HCT116 (cell line): ENCODE measurements at regions not wholly inside any gene's neighbourhood (a gene's known extent, or its start where the extent isn't known, plus 50 kb on each side); places are given as distances from the start of the nearest gene placed in this dataset.
"Not testable (repeated sequence)": the region's sequence is repeated elsewhere in the genome, so short reads cannot be mapped to it uniquely, and the experiment has no call there.

ENCODE experiments used
- ATAC-seq: fragments of 200-7000 bp; cut with Tn5 transposase; 2 replicates; pipeline ENCODE4 v1.9.1; 2020; ENCODE audit warnings: mild to moderate bottlenecking, moderate library complexity
- BruUV-seq: library from RNA; stranded (reverse); fragments of 400-500 nt; replicated peaks from 2 replicates; lab custom pipeline; 2021; lab: Mats Ljungman, UMichigan
- CTCF ChIA-PET: fragments of 300-600 bp; sonication (Branson Sonifier 250); formaldehyde crosslinking; loops from one replicate; lab custom pipeline; 2021; ENCODE audit warnings: antibody characterized with exemption; lab: Charles Lee
- POLR2A ChIA-PET: fragments of 300-600, 350-600 bp; sonication (Branson Sonifier 250); formaldehyde crosslinking; loops from one replicate; lab custom pipeline; 2021; ENCODE audit warnings: antibody characterized with exemption; lab: Charles Lee
- RAD21 ChIA-PET, 2 experiments: fragments of 300-600 bp; sonication (Branson Sonifier 250); formaldehyde crosslinking; loops; one replicate each; lab custom pipeline; 2023; ENCODE audit warnings: low total read pairs in 2 of 2; ENCODE audit not compliant: uncharacterized antibody in 2 of 2, unreplicated experiment in 2 of 2, low non-redundant PET in 1 of 2; lab: Charles Lee
- DNase-seq: peaks from one replicate; pipeline ENCODE4 v3.0.0-alpha.2; 2010; ENCODE audit warnings: low read depth, low spot score
- H2AFZ ChIP-seq: fragments of 200-600 bp; shearing (Covaris generic), sonication (generic); 2 replicates; pipeline ENCODE4 v1.6.1; 2017; ENCODE audit warnings: low read depth, mixed run types, mixed read lengths, antibody characterized with exemption, low read length; ENCODE audit not compliant: poor library complexity, severe bottlenecking
- H3K27ac ChIP-seq: 2 replicates; pipeline ENCODE4 v1.5.1; 2012; ENCODE audit warnings: low read depth, low read length
- H3K27me3 ChIP-seq: fragments of 200-600 bp; sonication (generic); 2 replicates; pipeline ENCODE4 v1.6.1; 2016; ENCODE audit warnings: mixed run types, low read length, mixed read lengths; ENCODE audit not compliant: insufficient read depth
- H3K36me3 ChIP-seq, 2 experiments: fragments of 200-500 bp in 1 of 2; fragments of 200-600 bp in 1 of 2; sonication (Bioruptor generic) in 1 of 2; sonication (generic) in 1 of 2; 2 replicates each; pipeline versions ENCODE4 v1.5.1 to v1.6.1; 2014 to 2016; ENCODE audit warnings: low read length in 2 of 2, inconsistent platforms in 1 of 2, mixed read lengths in 1 of 2, mixed run types in 1 of 2; ENCODE audit not compliant: insufficient read depth in 2 of 2, control insufficient read depth in 1 of 2
- H3K4me1 ChIP-seq, 2 experiments: fragments of 200-600 bp in 1 of 2; sonication (generic) in 1 of 2; 2 replicates each; pipeline versions ENCODE4 v1.5.1 to v1.6.1; 2012 to 2017; ENCODE audit warnings: low read length in 2 of 2, inconsistent platforms in 1 of 2, mild to moderate bottlenecking in 1 of 2, mixed read lengths in 1 of 2, mixed run types in 1 of 2, moderate library complexity in 1 of 2; ENCODE audit not compliant: insufficient read depth in 2 of 2, control insufficient read depth in 1 of 2
- H3K4me2 ChIP-seq: fragments of 200-600 bp; sonication (generic); 2 replicates; pipeline ENCODE4 v1.6.1; 2017; ENCODE audit warnings: mixed run types, low read length, mixed read lengths
- H3K4me3 ChIP-seq, 2 experiments: fragments of 200-600 bp in 1 of 2; sonication (generic) in 1 of 2; replicated peaks in 1 of 2; 2 replicates each; pipeline ENCODE4 v1.5.1; 2011 to 2016; ENCODE audit warnings: low read length in 2 of 2, control low read depth in 1 of 2, low read depth in 1 of 2, mild to moderate bottlenecking in 1 of 2, mixed read lengths in 1 of 2, mixed run types in 1 of 2
- H3K79me2 ChIP-seq: fragments of 200-600 bp; sonication (generic); 2 replicates; pipeline ENCODE4 v1.6.1; 2017; ENCODE audit warnings: mild to moderate bottlenecking, mixed run types, low read length, moderate library complexity, mixed read lengths; ENCODE audit not compliant: insufficient read depth
- H3K9ac ChIP-seq: fragments of 200-600 bp; sonication (generic); 2 replicates; pipeline ENCODE4 v1.6.1; 2016; ENCODE audit warnings: low read length, mixed read lengths
- H3K9me2 ChIP-seq: fragments of 200-600 bp; sonication (generic), shearing (Covaris generic); 2 replicates; pipeline ENCODE4 v1.6.1; 2017; ENCODE audit warnings: mixed run types, mild to moderate bottlenecking, moderate library complexity; ENCODE audit not compliant: insufficient read depth
- H3K9me3 ChIP-seq, 2 experiments: fragments of 200-500 bp in 1 of 2; fragments of 200-600 bp in 1 of 2; sonication (Bioruptor generic) in 1 of 2; sonication (generic) in 1 of 2; 2 replicates each; pipeline ENCODE4 v1.6.1; 2014 to 2017; ENCODE audit warnings: low read length in 2 of 2, mixed read lengths in 2 of 2, inconsistent platforms in 1 of 2, low read depth in 1 of 2, mild to moderate bottlenecking in 1 of 2, mixed run types in 1 of 2, moderate library complexity in 1 of 2; ENCODE audit not compliant: control insufficient read depth in 1 of 2, insufficient read depth in 1 of 2
- H4K20me1 ChIP-seq: fragments of 200-600 bp; sonication (generic), shearing (Covaris generic); 2 replicates; pipeline ENCODE4 v1.6.1; 2017; ENCODE audit warnings: mixed run types, mild to moderate bottlenecking, moderate library complexity; ENCODE audit not compliant: insufficient read depth
- EGR1 ChIP-seq: IDR thresholded peaks from 2 replicates; pipeline ENCODE4 v1.6.1; 2012; ENCODE audit warnings: low read depth
- POLR2A ChIP-seq: IDR thresholded peaks from 2 replicates; pipeline ENCODE4 v1.7.0; 2011; ENCODE audit warnings: borderline replicate concordance; ENCODE audit not compliant: insufficient read depth, insufficient read length; ENCODE audit errors: extremely low read depth
- RAD21 ChIP-seq: IDR thresholded peaks from 2 replicates; pipeline ENCODE4 v1.6.1; 2012; ENCODE audit warnings: low read depth, mild to moderate bottlenecking
- SIN3A ChIP-seq: IDR thresholded peaks from 2 replicates; pipeline ENCODE4 v1.6.1; 2012; ENCODE audit warnings: low read depth
- ZFX ChIP-seq: fragments of 450-650 bp; IDR thresholded peaks from 2 replicates; pipeline ENCODE4 v1.6.1; 2017
- ZNF274 ChIP-seq: fragments of 200-500 bp; sonication (Bioruptor generic); IDR thresholded peaks from 2 replicates; pipeline ENCODE4 v1.6.1; 2014; ENCODE audit warnings: mild to moderate bottlenecking, low read depth, low read length, inconsistent platforms
- intact Hi-C: fragments of 100-400 bp; cut with micrococcal nuclease; formaldehyde crosslinking; loops from 2 replicates; pipeline ENCODE4 v1.10.0; 2022
- TF ChIP-seq, protein P1 (sequence below): IDR thresholded peaks from 2 replicates; pipeline ENCODE4 v1.6.1; 2012

DNA sequence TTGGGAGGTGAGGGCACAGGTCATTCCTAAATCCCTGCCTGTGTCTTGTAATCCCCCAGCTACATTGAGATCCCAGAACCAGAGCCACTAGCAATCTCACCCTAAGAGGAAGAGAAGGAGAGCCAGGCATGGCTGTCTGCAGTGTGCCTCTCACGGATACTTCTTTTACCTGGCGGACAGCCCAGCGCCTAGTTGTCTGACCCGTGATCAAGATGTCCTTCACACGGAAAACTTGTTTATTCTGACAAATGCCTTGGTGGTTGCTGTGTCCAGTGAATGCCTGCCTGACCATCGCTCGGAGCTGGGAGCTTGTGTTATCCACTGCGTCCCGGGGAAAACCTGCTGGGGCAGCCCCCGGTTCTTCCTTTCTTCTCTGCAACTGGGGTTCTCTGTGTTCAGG, 140.5 kb upstream of the WSCD1 start:
- CTCF ChIA-PET, result no interaction called here
- intact Hi-C loops, result no loop called here
- RAD21 ChIA-PET, result no interaction called here
- DNase-seq, result no peak
- no peak for TF ChIP-seq EGR1
- no peak for TF ChIP-seq ZFX
- TF ChIP-seq ZNF274, result no peak
- TF ChIP-seq RAD21, result no peak
- TF ChIP-seq SIN3A, result no peak
- no peak for TF ChIP-seq POLR2A
- TF ChIP-seq, protein P1, sequence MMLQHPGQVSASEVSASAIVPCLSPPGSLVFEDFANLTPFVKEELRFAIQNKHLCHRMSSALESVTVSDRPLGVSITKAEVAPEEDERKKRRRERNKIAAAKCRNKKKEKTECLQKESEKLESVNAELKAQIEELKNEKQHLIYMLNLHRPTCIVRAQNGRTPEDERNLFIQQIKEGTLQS, result no peak
- Histone ChIP-seq H3K27ac (no peak overlapping the region), H3K4me3 (no peak overlapping the region), H3K4me1 (no peaks in the 10 kb centered on the region), H2AFZ (no peak overlapping the region), H3K9me2 (no peaks in the 10 kb centered on the region), H3K79me2 (no peaks in the 10 kb centered on the region), H3K9me3 (no peaks in the 10 kb centered on the region), H4K20me1 (no peaks in the 10 kb centered on the region), H3K9ac (no peak overlapping the region), H3K36me3 (no peaks in the 10 kb centered on the region), H3K27me3 (peaks cover 15% of the 10 kb centered on the region), H3K4me2 (no peak overlapping the region)
- POLR2A ChIA-PET, result no interaction called here
- ATAC-seq, result no peak
- BruUV-seq, result no TSS peak

DNA sequence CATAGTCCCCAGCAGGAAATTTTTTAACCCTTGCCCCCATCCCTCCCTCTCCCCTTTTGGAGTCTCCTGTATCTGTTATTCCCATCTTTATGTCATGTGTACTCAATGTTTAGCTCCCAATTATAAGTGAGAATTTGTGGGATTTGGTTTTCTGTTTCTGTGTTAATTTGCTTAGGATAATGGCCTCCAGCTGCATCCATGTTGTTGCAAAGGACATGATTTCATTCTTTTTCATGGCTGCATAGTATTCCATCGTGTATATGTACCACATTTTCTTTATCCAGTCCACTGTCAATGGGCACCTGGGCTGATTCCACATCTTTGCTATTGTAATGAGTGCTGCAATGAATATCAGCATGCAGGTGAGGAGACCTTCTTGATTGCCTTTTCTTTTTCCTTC, 139.6 kb upstream of the WSCD1 start:
- H3K9me3 ChIP-seq, H3K27ac ChIP-seq, H3K79me2 ChIP-seq, H3K4me1 ChIP-seq, H3K4me2 ChIP-seq, H3K36me3 ChIP-seq, BruUV-seq, RAD21 ChIA-PET, H3K9ac ChIP-seq, H4K20me1 ChIP-seq, CTCF ChIA-PET, ATAC-seq, DNase-seq, intact Hi-C loops, H3K9me2 ChIP-seq, H3K4me3 ChIP-seq, H2AFZ ChIP-seq, POLR2A ChIA-PET: not testable (repeated sequence)
- peaks cover 15% of the 10 kb centered on the region for H3K27me3 ChIP-seq
